SK-N-SH treated with all-trans-retinoic acid at 6 μM for 48 hours (cell line): ENCODE measurements at regions not wholly inside any gene's neighbourhood (a gene's known extent, or its start where the extent isn't known, plus 50 kb on each side); places are given as distances from the start of the nearest gene placed in this dataset.

Source experiments
- ARNTL ChIP-seq: fragments of 450-650 bp; formaldehyde crosslinking; IDR thresholded peaks from 2 replicates; pipeline ENCODE4 v1.5.0; 2020; ENCODE audit warnings: low read depth, mild to moderate bottlenecking, moderate library complexity, borderline replicate concordance
- BACH2 ChIP-seq: fragments of 250-450 bp; sonication (Bioruptor Pico); IDR thresholded peaks from 2 replicates; pipeline ENCODE4 v1.9.0; 2021; ENCODE audit warnings: mild to moderate bottlenecking, borderline replicate concordance
- CREB5 ChIP-seq: fragments of 250-450 bp; sonication (Bioruptor Pico); IDR thresholded peaks from 2 replicates; pipeline ENCODE4 v1.5.1; 2020; ENCODE audit warnings: low read depth, mild to moderate bottlenecking, moderate library complexity
- CSDC2 ChIP-seq: fragments of 250-450 bp; sonication (Bioruptor Pico); IDR thresholded peaks from 2 replicates; pipeline ENCODE4 v1.5.0; 2020; ENCODE audit warnings: mild to moderate bottlenecking, moderate library complexity
- OSR1 ChIP-seq: fragments of 250-450 bp; sonication (Bioruptor Pico); IDR thresholded peaks from 2 replicates; pipeline ENCODE4 v1.8.0; 2022; ENCODE audit warnings: moderate library complexity, mild to moderate bottlenecking, inconsistent platforms
- POU6F1 ChIP-seq: fragments of 250-450 bp; sonication (Bioruptor Pico); IDR thresholded peaks from 2 replicates; pipeline ENCODE4 v1.8.0; 2021; ENCODE audit warnings: low read depth, mild to moderate bottlenecking, moderate library complexity, borderline replicate concordance
- PPARA ChIP-seq: fragments of 250-450 bp; sonication (Bioruptor Pico); IDR thresholded peaks from 2 replicates; pipeline ENCODE4 v1.5.0; 2020; ENCODE audit warnings: mild to moderate bottlenecking, borderline replicate concordance
- RARB ChIP-seq: fragments of 250-450 bp; sonication (Bioruptor Pico); IDR thresholded peaks from 2 replicates; pipeline ENCODE4 v1.8.0; 2021; ENCODE audit warnings: mild to moderate bottlenecking, moderate library complexity
- TOX ChIP-seq: fragments of 250-450 bp; sonication (Bioruptor Pico); IDR thresholded peaks from 2 replicates; pipeline ENCODE4 v1.8.0; 2021; ENCODE audit warnings: mild to moderate bottlenecking, moderate library complexity, borderline replicate concordance
- ZC3H10 ChIP-seq: fragments of 250-450 bp; sonication (Bioruptor Pico); IDR thresholded peaks from 2 replicates; pipeline ENCODE4 v1.5.1; 2021; ENCODE audit warnings: mild to moderate bottlenecking, moderate library complexity

- TF ChIP-seq CREB5 (CRISPR knock-in tag) (no peak), ARNTL (CRISPR knock-in tag) (no peak), POU6F1 (CRISPR knock-in tag) (no peak), CSDC2 (no peak), OSR1 (CRISPR knock-in tag) (no peak), RARB (CRISPR knock-in tag) (no peak), TOX (CRISPR knock-in tag) (no peak), PPARA (no peak), BACH2 (no peak), ZC3H10 (CRISPR knock-in tag) (no peak)
Observed at GRCh38 chr13:99129951-99130350, 70.7 kb upstream of the UBAC2 start.
